SK-N-MC (cell line): ENCODE measurements at regions not wholly inside any gene's neighbourhood (a gene's known extent, or its start where the extent isn't known, plus 50 kb on each side); places are given as distances from the start of the nearest gene placed in this dataset.

ENCODE experiments used
- EZH2 ChIP-seq: fragments of 200-600 bp; sonication (generic); IDR thresholded peaks from one replicate; pipeline ENCODE4 v1.6.1; 2017; ENCODE audit warnings: antibody characterized with exemption
- FOXP2 ChIP-seq: optimal IDR thresholded peaks from 2 replicates; pipeline ENCODE3; 2011; ENCODE audit warnings: mild to moderate bottlenecking, moderate library complexity; ENCODE audit not compliant: insufficient read depth; ENCODE audit errors: extremely low read length, control extremely low read depth
- POLR2AphosphoS5 ChIP-seq: IDR thresholded peaks from 2 replicates; pipeline ENCODE4 v1.6.1; 2012; ENCODE audit warnings: mild to moderate bottlenecking, low read depth, low read length, borderline replicate concordance

DNA sequence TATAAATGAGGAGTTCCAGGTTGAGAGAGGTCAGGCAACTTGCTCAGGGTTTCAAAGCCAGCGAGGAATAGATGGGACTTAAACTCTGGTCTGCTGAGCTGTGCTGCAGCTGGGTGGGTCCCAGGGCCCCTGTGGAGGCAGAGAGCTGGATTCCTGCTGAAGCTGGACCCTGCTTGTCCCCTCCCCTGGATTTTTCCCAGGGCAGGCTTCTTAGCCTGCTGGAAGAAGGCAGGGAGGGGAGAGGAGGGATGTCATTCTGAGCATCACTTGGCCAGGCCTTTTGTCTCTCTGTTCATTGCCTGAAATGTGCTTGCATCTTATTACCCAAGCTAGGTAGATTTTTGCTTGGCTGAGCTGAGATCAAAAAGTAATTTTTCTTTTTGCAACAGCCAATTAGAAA lies 133.7 kb downstream of the DHX35 start:
- TF ChIP-seq EZH2, result no peak
- TF ChIP-seq FOXP2, result no peak
- TF ChIP-seq POLR2AphosphoS5, result no peak
